NCI-H1092 treated with DMSO at 0.1 percent for 48 hours (cell line): ENCODE measurements at regions not wholly inside any gene's neighbourhood (a gene's known extent, or its start where the extent isn't known, plus 50 kb on each side); places are given as distances from the start of the nearest gene placed in this dataset.
A peak's percentile ranks its signal among the peaks of the same experiment; 100 is the strongest.
"Not testable (repeated sequence)": the region's sequence is repeated elsewhere in the genome, so short reads cannot be mapped to it uniquely, and the experiment has no call there.

Experiments
- DNase-seq: peaks from one replicate; lab custom pipeline; 2025; lab: John Stamatoyannopoulos, UW

DNA sequence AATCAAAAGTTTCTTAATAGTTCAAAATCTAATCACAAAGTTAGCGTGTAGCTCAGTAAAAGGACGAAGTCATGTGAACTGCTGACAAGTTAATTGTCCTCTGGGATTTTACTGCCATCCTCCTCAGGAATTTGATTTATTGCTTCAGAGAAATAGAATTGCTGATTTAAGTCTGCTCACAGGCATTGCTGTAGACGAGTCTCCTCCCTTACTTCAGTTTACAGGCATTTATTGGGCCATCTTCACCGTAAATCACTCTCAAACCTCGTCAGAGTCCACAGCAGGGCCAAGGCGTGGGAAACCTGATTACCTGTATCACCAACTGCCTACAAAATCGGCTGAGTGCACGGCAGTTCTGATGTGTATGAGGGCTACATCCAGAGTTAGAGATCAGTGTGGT, 119.1 kb upstream of the PDE10A start:
- no peak for DNase-seq

DNA sequence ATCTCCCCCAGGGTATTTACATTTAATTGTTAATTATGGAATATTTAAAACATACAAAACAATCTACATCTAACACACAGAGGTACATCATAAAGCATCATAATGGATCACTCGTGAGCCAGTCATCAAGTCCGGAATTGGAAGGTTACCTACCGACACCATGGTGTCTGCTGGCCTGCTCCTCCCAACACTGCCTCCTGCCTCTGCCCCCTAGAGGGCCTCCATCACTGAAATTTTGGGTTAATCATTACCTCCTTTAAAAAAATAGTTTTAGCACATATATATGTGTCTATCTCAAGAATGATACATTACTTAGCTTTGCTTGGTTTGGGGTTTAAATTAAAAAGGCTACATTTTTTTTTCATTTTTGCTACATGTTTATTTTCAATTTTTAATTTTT, 114.6 kb upstream of the PDE10A start:
- DNase-seq = no peak

DNA sequence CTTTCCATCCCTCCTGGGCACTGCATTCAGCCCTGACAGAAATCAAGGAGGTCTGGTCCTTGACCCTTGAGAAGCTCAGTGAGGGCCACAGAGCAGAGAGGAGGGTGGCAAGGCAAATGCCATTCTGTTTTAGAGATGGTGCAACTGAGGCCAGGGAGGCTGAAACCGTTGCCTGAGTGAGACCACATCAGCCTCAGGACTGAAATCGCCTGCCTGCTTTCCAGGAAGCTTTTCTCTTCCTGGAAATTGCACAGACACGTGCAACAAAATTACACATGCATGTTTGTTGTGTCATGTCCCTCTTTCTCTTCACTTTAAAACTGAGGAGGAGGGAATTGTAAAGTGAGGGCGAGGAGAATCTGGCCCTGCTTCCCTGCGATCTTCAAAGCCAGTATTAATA, 113.7 kb upstream of the PDE10A start:
- DNase-seq = no peak

DNA sequence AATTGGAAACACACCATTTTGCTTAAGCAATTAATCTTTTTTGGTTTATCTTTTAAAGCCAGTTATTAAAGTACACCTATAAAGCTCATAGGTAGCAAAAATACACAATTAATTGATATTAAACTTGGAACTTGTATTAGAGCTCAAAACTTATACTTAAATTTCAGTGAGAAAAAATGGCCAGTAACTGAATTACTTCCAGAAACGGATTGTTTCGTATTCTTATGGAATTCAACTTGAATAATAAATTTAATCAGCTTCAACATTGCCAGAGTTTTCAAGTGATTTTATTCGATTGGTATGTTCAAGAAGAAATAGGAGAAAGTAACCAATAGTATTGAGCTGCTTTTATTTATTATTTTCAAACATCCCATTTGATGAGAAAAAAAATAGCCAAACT, 112.7 kb upstream of the PDE10A start:
- no peak for DNase-seq

DNA sequence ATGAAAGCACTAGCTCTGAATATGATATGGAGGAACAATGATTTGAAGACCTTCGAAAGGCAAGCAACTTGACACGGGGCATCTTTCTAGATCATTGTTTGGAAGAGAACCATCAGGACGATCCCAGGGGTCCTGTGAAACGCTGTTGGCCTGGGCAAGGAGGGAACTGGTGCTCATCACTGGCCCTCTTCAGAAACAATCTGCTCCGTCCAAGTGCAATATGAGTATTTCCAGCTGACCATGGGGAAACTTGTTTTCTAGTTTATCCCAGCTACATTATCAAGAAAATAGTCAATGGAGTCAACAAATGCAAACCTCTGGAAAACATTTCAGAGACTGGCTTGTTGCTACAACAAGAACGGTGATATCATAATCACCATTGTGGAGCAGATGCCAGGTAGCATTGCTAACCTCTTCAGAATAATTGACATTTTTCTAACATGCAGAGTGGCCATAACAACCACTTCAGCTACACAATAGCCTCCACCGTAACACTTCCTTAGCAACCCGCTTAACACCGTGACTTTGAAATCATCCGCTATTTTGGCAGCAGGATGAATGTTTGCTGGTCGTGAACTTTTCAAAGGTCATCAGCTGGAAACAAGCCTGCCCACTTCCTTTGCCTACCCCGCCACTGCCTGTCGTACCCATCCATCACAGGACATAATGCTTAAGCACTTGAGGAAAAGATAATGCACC, 112.0 kb upstream of the PDE10A start:
- peak; percentile 99 for DNase-seq

DNA sequence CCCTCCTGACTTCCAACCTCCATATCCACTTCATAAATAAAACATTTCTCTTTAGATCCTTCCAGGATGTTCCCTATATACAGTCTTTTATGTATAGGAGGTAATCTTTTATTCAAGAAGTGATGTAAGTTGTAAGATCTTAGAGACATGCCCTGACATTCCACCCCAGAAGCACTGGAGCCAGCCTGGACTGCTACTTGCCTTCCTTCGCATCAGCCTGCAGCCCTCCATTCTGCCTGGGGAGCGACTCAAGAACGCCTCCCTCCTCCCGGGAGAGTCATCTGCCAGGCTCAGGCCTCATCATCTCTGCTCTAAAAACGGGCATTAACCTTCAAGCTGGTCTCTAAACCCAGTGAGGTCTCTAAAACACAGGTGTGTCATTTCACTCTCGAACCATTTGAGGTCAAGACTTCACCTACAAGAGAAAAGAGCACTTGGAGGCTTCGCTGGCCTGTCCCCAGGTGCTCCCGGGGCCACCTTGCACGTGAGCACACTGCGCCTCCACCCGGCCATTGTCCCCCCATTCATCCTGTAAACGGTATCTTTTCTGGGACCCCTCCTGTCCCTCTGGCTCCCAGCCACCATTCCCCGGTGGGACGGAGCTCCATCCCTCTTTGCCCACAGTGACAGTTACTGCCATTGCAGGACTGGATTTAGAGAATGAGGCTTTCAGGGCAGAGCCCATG, 107.5 kb upstream of the PDE10A start:
- DNase-seq = no peak

DNA sequence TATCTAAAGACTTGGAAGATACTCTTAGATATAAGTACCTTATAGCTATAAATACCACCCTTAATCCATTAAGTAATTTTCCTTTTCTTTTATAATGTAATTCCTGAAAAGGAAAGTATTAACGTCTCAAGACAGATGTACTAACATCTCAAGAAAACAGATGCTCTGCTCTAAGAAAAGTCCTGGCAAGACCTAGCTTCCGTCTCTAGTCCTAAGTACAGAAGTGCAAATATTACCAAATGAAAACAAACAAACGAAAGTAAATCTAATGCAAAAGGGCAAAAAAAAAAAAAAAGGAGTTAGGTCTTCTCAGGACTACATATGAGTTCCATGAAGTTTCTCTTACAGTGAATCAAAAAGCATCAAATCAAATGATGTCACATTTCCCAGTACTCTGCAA, 106.8 kb upstream of the PDE10A start:
- no peak for DNase-seq

DNA sequence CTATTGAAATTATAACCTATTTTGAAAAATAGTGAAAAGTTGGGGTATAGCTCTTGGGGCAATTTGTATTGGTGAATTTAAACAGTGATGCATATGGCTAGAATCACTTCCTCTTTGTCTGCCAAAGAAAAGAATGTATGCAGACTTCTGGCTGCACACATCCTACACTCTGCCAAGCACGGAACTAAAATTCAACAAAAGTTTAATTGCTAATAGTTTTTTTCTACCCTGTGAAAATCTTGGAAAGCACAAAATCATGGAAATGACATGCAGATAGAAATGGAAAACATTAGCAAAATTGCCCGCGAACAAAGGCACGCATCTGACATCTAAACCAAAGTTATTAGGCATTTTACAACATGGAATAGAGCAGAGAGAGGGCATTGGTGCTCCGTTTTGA, 106.4 kb upstream of the PDE10A start:
- DNase-seq = no peak

DNA sequence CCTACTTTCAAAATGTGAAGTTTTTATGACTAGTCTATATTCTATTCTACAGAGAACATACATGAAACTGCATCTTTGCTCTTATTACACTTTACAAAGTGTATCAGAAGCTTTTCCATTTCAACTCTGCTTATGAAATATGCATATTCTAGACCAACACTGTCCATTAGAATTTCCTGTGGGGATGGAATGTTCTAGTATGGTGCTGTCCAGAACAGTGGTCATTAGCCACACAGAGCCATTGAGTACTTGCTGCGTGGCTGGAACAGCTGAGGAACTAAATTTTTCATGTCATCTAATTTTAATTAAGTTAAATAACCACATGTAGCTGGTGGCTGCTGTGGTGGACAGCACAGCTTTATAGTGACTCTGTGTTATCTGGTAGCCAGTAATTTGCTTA, 105.9 kb upstream of the PDE10A start:
- no peak for DNase-seq

DNA sequence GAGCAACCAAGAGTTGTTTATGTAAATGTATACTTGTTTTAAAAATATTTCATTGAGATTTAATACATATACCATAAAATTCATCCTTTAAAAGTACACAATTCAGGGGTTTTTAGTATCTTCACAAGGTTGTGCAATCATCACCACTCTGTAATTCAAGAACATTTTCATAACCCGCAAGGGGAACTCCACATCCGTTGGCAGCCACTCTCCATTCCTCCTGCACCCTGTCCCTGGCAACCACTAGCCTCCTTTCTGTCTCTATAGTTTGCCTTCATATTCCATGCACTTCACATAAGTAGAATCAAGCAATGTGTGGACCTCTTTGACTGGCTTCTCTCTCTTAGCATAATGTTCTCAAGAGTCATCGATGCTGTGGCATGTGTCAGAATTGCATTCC, 104.2 kb upstream of the PDE10A start:
- DNase-seq = no peak

DNA sequence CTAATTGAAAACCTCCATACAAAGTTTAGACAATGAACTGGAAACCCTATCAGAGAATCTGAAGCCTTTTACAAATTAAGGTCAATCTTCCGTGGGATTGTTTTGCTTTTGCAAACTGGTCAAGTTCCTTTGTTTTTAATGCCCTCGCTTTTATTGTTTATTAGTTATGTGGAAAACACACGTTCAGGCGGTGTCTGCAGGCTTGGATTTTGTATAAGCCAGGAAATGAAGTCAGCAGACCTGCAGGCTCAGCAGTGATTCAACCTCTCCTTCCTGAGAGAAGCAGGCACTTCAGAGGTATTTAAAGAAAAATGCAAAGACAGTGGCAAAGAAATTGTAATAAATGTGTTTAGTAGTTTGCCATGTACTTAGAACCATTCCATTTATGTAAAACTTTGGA, 103.4 kb upstream of the PDE10A start:
- DNase-seq = no peak

DNA sequence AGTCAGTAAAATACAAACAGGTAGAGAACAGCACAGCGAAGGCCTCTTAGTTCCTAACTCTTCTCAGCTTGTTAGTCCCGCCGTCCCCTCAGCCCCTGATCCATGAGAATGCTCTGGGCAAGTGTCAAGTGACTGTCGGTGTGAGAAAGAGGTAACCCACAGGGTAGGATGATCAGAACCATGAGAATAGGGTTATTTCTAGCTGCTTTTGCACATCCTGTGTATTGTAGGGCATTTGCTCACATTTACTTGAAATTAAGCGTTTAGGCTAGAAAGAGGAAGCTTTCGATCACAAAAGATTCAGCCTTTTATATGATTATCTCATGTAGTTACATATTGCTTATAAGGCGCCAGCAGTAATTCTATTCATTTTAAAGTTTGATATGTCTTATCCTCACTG, 103.0 kb upstream of the PDE10A start:
- DNase-seq = no peak

DNA sequence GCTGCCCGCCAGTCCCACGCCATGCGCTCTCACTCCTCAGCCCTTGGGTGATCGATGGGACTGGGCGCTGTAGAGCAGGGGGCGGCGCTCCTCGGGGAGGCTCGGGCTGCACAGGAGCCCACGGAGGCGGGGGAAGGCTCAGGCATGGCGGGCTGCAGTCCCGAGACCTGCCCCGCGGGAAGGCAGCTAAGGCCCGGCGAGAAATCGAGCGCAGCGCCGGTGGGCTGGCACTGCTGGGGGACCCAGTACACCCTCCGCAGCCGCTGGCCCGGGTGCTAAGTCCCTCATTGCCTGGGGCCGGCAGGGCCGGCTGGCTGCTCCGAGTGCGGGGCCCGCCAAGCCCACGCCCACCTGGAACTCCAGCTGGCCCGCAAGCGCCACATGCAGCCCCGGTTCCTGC, 102.2 kb upstream of the PDE10A start:
- not testable (repeated sequence) for DNase-seq

DNA sequence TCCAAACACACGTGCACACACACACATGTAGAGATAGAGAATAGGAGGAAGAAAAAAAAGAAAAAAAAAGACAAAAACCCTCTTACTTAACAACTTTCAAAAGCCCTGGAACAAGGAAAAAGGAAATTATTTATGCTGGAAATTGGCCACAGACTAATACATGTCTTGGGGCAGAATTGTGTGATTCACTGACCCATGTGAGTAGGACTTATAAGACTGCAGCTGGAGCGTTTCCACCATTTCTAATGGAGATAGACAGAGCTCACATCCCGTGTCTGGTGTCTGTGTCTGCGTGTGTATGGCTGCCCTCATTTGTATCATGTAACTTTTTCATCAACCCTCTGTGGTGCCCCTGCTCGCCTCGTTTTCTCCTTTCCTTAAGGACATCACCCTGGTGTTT, 99.8 kb upstream of the PDE10A start:
- DNase-seq = no peak

DNA sequence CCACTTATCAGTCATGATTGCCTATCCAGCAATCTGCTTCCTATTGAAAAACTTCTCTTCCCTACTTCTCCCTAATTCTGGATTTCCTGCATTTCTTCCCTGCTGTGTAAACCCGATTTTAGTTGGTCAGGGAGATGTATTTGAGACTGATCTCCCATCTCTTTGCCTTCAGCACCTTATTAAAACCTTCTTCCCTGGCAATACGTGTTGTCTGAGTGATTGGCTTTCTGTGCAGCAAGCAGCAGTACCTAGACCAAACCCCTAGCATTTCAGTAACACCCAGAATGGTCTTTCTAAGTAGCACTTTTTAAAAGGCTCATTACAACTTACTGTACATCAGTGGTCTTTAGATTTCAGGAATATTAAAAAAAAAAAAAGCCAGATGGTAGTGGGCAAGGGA, 99.1 kb upstream of the PDE10A start:
- no peak for DNase-seq

DNA sequence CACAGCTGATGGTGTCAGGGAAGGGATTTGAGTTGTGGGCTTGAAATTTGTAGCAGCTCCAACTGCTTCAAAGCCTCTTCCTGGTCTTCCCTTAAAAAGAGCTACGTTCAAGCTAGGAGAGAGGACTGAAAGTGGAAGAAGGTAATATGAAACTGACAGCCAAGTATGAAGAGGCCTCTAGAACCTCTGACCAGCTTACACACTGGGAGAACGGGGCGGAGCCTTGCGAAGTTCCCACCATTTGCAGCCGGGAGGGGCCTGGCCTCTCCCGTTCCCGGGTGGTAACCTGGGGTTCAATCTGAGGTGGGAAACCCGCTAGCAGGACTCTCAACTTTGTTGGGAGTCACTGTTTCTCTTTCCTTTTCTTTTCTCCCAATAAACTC, 97.8 kb upstream of the PDE10A start:
- no peak for DNase-seq

DNA sequence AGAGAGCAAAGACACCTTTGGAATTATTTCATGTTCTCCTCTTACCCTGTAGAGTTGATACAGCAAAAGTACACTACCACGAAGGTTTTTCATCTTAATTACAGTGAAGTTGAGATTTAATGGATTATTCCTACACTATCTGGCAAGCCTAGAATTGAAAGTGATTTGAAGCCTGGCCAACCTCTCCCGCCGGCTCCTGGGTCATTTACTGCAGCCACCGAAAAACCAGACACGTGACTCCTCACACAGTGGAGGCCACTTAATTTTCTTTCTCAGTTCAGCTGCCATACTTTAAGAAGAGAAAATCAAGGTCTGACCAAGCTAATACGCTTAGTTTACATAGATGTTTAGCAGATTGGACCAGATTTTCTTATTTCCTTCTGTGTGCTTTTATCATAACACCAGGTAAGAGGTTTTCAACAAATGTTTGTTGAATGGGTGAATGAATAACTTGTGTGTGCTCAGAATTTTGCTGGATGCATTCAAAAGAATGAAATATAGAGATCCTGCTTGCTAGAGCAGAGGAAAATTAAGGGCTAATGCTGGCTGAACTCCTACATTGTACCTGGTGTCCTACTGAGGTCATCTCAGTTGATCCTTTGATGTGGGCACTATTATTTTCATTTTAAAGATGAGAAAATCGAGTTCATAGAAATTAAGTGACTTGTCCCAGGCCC, 97.2 kb upstream of the PDE10A start:
- DNase-seq = peak; percentile 37

DNA sequence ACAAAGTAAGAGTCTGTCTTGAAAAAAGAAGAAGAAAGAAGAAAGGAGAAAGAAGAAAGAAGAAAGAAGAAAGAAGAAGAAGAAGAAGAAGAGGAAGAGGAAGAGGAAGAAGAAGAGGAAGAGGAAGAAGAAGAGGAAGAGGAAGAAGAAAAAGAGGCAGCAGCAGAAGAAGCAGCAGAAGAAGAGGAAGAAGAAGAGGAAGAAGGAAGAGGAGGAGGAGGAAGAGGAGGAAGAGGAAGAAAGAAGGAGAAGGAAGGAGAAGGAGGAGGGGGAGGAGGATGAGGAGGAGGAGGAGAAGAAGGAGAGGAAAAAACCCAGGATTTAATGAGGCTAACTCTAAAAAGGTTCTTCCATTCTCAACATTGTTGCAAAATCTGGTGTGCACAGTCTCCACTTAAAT, 95.4 kb upstream of the PDE10A start:
- no peak for DNase-seq

DNA sequence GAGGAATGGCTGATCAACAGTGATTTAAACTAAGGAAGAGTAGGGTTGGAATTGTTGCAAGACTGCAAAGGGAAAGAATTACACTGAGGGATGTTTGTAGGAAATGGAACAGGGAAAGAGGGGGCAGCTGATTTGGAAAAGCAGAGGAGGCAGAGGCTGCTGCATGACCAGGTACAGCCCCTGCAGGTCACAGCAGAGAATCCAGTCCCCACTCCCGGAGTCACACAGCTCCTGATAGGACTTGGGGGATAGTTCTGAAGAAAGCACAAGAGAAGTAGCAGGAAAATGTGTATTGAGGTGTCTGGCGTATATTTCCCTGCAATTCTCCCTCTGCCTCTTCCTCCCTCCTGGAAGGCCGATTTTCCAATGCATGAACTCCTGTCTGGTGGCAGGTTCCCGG, 92.5 kb upstream of the PDE10A start:
- no peak for DNase-seq

DNA sequence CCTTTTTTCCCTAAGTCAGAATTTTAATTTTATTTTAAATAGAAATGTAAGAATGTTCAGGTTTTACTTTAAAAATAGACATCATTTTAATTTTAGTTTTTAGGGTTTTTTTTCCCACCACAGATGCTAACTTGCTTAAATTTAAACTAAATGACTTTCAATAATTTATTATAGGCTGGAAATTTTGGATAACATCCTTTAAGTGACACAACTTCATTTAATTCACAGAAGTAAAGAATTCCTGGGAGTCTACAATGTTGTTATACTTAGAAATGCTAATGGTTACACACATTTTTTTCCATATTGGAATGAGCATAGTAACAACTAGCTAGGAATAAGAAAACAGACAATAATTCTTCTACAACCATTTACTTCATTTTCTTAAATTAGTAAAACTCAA, 90.5 kb upstream of the PDE10A start:
- DNase-seq = no peak

DNA sequence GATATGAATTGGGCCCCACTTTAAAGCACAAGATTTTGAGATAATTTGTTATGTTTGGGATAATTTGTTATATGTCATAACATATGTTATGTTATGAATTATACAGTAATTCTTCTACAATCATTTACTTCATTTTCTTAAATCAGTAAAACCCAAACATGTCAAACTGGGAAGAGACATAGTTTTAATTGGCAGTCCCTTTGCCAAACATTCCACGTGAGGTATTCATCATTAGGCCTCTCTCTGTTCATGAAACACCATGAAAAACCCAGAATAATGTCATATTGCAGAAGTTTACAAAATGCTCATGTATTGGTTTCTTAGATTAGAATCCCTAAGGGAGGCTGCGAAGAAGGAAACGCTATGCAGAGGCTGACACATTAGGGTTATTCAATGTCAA, 89.4 kb upstream of the PDE10A start:
- no peak for DNase-seq

DNA sequence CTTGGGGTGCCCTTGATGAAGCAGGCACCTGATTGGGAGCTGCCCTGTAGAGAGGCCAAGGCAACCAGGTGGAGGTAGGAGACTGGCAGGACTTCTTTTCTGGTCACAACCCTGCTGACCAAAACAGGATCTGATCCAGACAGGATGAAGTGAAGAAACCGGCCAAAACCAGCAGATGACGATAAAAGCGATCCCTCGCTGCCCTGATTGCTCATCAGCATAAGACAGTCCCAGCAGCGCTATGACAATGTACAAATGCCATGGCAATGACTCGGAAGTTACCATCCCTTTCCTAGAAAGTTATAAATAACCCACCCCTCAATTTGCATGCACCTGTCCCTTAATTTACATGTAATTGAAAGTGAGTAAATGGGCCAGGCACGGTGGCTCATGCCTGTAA, 88.4 kb upstream of the PDE10A start:
- DNase-seq = no peak

DNA sequence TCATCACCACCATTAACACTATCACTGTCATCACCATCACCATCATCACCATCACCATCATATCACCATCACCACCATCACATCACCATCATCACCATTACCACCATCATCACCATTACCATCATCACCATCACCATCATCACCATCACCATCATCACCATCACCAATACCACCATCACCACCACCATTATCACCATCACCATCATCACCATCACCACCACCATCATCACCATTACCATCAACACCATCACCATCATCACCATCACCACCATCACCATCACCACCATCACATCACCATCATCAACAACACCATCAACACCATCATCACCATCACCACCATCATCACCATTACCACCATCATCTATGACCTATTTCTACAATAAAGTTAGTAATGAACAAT, 86.1 kb upstream of the PDE10A start:
- DNase-seq = no peak

DNA sequence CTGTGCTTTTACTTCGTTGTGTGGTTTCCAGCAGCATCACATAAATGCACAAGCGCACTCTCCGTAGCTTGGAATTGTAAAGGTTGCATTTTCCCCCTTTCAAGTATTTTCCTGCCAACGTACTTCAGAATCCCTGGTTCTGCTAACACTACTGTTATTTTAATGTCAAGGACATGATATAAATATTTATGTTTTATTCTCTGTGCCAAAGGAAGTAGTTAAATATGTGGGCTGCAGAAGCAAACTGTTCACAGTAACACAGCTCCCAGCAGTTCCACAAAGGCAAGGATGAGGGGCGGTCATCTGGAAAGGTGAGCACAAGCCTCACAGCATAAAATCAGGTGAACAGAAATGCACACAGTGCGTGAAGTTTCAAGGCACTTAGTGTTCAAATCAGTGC, 85.3 kb upstream of the PDE10A start:
- no peak for DNase-seq
